Adrenal gland (tissue), 9 donors: ENCODE measurements at regions not wholly inside any gene's neighbourhood (a gene's known extent, or its start where the extent isn't known, plus 50 kb on each side); places are given as distances from the start of the nearest gene placed in this dataset.
A peak's percentile ranks its signal among the peaks of the same experiment; 100 is the strongest.

ENCODE experiments used
- DNase-seq, 7 donors: peaks; one replicate each; pipeline ENCODE4 v3.0.0-alpha.2; 2019 to 2020
- H3K27ac ChIP-seq, 5 donors: fragments of 200-600 bp; sonication (generic) in 4 of 5; 1 replicate in 3 of 5; 2 replicates in 2 of 5; pipeline versions ENCODE4 v1.5.1 to v1.8.0; 2016 to 2020; ENCODE audit warnings: mild to moderate bottlenecking in 1 of 5
- H3K27me3 ChIP-seq: fragments of 200-600 bp; 2 replicates; pipeline ENCODE4 v1.8.0; 2021
- H3K36me3 ChIP-seq, 2 donors: fragments of 200-600 bp; replicated peaks in 1 of 2; 1 replicate in 1 of 2; 2 replicates in 1 of 2; pipeline versions ENCODE4 v1.5.1 to v1.8.0; 2018 to 2022
- H3K4me1 ChIP-seq, 2 donors: fragments of 200-600 bp; replicated peaks in 1 of 2; 1 replicate in 1 of 2; 2 replicates in 1 of 2; pipeline versions ENCODE4 v1.5.1 to v1.8.0; 2018 to 2021
- H3K4me3 ChIP-seq, 4 donors: fragments of 200-600 bp; sonication (generic) in 3 of 4; one replicate each; pipeline ENCODE4 v1.5.1; 2016 to 2018
- H3K9me3 ChIP-seq, 3 donors: fragments of 200-600 bp; sonication (generic) in 1 of 3; replicated peaks in 1 of 3; 1 replicate in 2 of 3; 2 replicates in 1 of 3; pipeline versions ENCODE4 v1.5.1 to v1.8.0; 2016 to 2021
- POLR2A ChIP-seq, 2 donors: fragments of 450-650 bp; IDR thresholded peaks; one replicate each; pipeline ENCODE4 v1.6.1; 2017; ENCODE audit warnings: antibody characterized with exemption in 2 of 2, mild to moderate bottlenecking in 2 of 2, moderate library complexity in 1 of 2
- WGBS, 4 donors: extraction: QIAGEN DNeasy Blood & Tissue Kit in 2 of 4; methylation state at CpG; one replicate each; pipeline versions ENCODE4 v1.1.5 to v1.1.7; 2013 to 2017; 5-methylcytosine and 5-hydroxymethylcytosine counted together
- intact Hi-C, 2 donors: fragments of 100-400 bp; cut with DNase I; formaldehyde crosslinking; loops; one replicate each; pipeline versions ENCODE4 v1.14.1 to v1.15.0; 2022 to 2023
- TF ChIP-seq, protein P1 (sequence below), 6 experiments: fragments of 450-650 bp in 4 of 6; fragments of 200-600 bp in 2 of 6; sonication (generic) in 1 of 6; IDR thresholded peaks; 1 replicate in 5 of 6; 2 replicates in 1 of 6; pipeline versions ENCODE4 v1.5.1 to v1.8.0; 2016 to 2021; ENCODE audit warnings: antibody characterized with exemption in 6 of 6, mild to moderate bottlenecking in 2 of 6, moderate library complexity in 1 of 6
- donor health status: healthy with polysubstance abuse.
- donor health status: Bipolar disorder and iron deficiency.
- donor health status: DM: yes; HTN: yes; CAD: no.
- donor health status: DM: no; HTN: no; CAD: no.
- donor health status: DM: no; HTN: no; CAD: no.

DNA sequence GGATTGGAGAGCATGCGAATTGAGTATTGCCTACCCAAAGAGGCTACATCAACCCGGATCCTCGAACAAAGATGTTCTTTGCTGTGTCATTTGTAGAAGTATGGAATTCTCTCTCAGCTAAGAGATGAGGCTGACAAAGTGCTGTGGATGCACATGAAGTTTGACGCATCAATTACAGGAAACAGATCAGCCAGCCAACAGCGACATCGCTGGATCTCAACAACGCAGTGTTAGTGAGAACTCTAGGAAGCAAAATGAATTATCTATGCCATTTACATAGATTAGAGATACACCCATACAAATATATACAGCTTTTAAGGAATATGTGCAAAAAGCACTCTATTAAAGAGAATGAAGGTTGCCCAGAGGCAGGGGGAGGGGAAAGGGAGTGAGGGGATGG lies 160.6 kb upstream of the RGMA start:
- no peaks in the 10 kb centered on the region for H3K36me3 ChIP-seq
- H3K27ac ChIP-seq: no peak overlapping the region
- H3K9me3 ChIP-seq: no peaks in the 10 kb centered on the region
- no peaks in the 10 kb centered on the region for H3K27me3 ChIP-seq
- DNase-seq: peak in 2 of 7 donors; percentile 31 to 50
- no peaks in the 10 kb centered on the region for H3K4me1 ChIP-seq
- H3K4me3 ChIP-seq: no peak overlapping the region
- 55 to 71% (median 64%) methylated on average over 7 of the region's 7 CpGs for WGBS, 4 donors
- TF ChIP-seq, protein P1, sequence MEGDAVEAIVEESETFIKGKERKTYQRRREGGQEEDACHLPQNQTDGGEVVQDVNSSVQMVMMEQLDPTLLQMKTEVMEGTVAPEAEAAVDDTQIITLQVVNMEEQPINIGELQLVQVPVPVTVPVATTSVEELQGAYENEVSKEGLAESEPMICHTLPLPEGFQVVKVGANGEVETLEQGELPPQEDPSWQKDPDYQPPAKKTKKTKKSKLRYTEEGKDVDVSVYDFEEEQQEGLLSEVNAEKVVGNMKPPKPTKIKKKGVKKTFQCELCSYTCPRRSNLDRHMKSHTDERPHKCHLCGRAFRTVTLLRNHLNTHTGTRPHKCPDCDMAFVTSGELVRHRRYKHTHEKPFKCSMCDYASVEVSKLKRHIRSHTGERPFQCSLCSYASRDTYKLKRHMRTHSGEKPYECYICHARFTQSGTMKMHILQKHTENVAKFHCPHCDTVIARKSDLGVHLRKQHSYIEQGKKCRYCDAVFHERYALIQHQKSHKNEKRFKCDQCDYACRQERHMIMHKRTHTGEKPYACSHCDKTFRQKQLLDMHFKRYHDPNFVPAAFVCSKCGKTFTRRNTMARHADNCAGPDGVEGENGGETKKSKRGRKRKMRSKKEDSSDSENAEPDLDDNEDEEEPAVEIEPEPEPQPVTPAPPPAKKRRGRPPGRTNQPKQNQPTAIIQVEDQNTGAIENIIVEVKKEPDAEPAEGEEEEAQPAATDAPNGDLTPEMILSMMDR (IDR thresholded peaks at IDR 0.05): no peak
- TF ChIP-seq POLR2A (IDR thresholded peaks at IDR 0.05): no peak
- intact Hi-C loops: no loop called here

DNA sequence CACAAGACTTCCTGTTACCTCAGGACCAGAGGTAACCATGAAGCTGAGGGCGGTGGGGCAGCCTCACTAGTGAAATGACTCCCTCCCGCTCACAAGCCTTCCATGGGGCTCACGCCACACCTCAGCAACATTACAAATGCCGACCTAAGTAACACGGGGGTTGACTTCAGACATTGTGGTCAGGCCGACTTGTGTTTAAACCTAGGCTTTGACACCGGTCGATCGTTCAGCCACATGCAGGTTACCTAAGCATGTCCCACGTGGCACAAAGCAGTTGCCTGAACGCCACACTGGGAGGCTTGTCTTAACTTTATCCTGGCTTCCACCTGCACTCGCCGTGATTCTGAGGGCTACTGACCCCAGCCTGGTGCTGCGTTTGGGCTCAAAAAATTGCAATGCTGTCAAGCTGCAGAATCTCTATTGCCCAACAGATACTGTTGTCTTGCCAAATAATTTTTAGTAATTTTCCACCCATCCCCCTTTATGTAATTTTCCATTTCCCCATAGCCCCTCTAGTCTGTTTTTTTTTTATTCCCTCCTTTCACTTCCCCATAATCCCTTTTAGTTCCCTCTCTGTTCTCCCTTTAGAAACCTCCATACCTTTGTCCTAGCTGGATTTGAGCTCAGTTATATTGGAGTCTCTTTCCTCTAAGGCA lies 158.6 kb upstream of the RGMA start:
- no peak overlapping the region for H3K4me3 ChIP-seq
- no peaks in the 10 kb centered on the region for H3K4me1 ChIP-seq
- intact Hi-C loops: no loop called here
- TF ChIP-seq POLR2A (IDR thresholded peaks at IDR 0.05): no peak
- TF ChIP-seq, protein P1 (IDR thresholded peaks at IDR 0.05): no peak
- no peaks in the 10 kb centered on the region for H3K36me3 ChIP-seq
- 61 to 75% (median 68%) methylated on average over 14 of the region's 14 CpGs for WGBS, 4 donors
- peak overlapping the region in 1 of 5 donors; percentile 81 for H3K27ac ChIP-seq
- no peaks in the 10 kb centered on the region for H3K27me3 ChIP-seq
- DNase-seq: peak in 1 of 7 donors; percentile 45
- no peaks in the 10 kb centered on the region for H3K9me3 ChIP-seq

DNA sequence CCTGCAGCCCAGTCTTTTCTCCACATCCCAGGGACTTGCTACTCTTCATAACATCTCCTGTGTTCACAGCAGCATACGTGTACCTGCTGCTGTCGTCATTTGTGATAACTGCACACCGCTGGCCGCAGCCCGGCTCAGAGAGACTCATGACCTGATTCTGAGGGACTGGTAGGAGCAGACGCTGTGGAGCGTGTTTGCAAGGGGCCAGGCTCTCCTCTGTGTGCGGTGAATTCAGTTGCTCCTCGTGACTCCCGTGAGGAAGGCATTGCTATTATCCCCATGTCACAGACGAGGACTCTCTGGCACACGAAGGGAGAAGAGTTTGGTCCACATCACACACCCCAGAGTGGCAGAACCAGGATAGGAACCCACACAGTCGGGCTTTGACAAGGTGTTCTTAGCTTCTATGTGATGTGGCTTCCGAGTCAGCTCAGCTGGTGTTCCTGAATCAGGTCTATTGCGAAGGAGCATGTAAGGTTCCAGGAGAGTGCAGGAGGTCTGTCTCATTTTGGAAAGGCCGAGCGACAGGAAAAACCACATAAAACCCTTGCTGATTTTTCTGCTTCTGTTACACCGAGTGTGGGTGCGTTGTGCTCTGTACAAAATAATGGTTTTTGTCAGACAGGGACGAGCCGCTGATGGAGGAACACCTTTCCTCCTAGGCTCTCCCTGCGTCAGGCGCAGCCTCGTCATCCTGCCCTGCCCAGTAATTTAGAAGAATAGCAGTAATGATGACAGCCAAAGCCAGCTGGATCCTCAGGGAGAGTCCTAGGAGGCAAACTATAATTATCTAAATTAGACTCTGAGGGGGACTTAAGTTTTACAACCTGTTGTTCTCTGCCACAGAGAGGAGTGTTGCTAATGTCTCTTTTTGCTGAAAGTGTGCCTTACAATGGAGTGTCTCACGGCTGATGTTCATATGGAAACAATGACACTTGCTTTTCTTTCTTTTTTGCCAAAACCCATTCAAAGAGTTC lies 157.5 kb upstream of the RGMA start:
- no peak for DNase-seq

DNA sequence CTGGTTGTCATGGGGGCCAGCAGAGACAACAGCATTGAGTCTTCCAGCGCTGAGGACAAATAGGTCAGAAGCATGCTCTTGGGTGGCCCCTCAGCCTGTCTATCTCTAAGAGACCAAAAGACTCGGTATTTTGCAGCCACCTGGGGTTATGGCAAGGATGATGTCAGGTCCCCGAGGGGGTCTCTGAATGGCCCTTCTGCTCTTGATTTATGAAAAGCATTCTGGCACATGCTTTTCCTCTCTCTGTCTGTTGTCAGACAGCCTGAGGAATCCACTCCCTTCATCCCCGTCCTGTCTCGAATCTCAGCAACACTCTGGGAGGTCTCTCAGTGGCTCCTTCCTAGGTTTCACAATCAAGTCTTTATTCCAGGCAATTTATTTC lies 156.6 kb upstream of the RGMA start:
- H3K36me3 ChIP-seq: no peaks in the 10 kb centered on the region
- no peaks in the 10 kb centered on the region for H3K9me3 ChIP-seq
- H3K4me3 ChIP-seq: no peak overlapping the region
- H3K27me3 ChIP-seq: no peaks in the 10 kb centered on the region
- 42 to 64% (median 56%) methylated on average over 5 of the region's 5 CpGs for WGBS, 4 donors
- no peak overlapping the region for H3K27ac ChIP-seq
- intact Hi-C loops: no loop called here
- DNase-seq: no peak
- no peak for TF ChIP-seq POLR2A (IDR thresholded peaks at IDR 0.05)
- TF ChIP-seq, protein P1 (IDR thresholded peaks at IDR 0.05): no peak
- H3K4me1 ChIP-seq: no peaks in the 10 kb centered on the region

More for the DNA sequence above, 157.5 kb upstream of the RGMA start:
- 74 to 82% (median 80%) methylated on average over 24 to 25 of the region's 25 CpGs for WGBS, 4 donors
- Histone ChIP-seq H3K27me3 (no peaks in the 10 kb centered on the region), H3K4me1 (no peaks in the 10 kb centered on the region), H3K4me3 (no peak overlapping the region), H3K9me3 (no peaks in the 10 kb centered on the region), H3K27ac (no peak overlapping the region), H3K36me3 (no peaks in the 10 kb centered on the region)
- intact Hi-C loops: no loop called here
- no peak for TF ChIP-seq POLR2A (IDR thresholded peaks at IDR 0.05)
- TF ChIP-seq, protein P1 (IDR thresholded peaks at IDR 0.05): no peak
